GM23338 (cell line): ENCODE measurements at regions not wholly inside any gene's neighbourhood (a gene's known extent, or its start where the extent isn't known, plus 50 kb on each side); places are given as distances from the start of the nearest gene placed in this dataset.
A peak's percentile ranks its signal among the peaks of the same experiment; 100 is the strongest.

ENCODE experiments used
- ATAC-seq: fragments of 200-7000 bp; cut with Tn5 transposase; 3 replicates; pipeline ENCODE4 v1.9.1; 2020
- DNase-seq: peaks from one replicate; pipeline ENCODE4 v3.0.0-alpha.2; 2015; ENCODE audit warnings: low spot score
- H2AFZ ChIP-seq: fragments of 200-600 bp; sonication (generic); 2 replicates; pipeline ENCODE4 v1.8.0; 2016; ENCODE audit warnings: antibody characterized with exemption, mild to moderate bottlenecking, moderate library complexity
- H3F3A ChIP-seq: fragments of 200-600 bp; sonication (generic); replicated peaks from 2 replicates; pipeline ENCODE4 v1.8.0; 2017; ENCODE audit warnings: antibody characterized with exemption, mixed run types, low read depth
- H3K27ac ChIP-seq: fragments of 200-600 bp; sonication (generic); 2 replicates; pipeline ENCODE4 v1.6.1; 2016; ENCODE audit warnings: low read depth
- H3K27me3 ChIP-seq: fragments of 200-600 bp; sonication (generic); 2 replicates; pipeline ENCODE4 v1.8.0; 2016; ENCODE audit warnings: mild to moderate bottlenecking, mixed run types, moderate library complexity; ENCODE audit not compliant: insufficient read depth
- H3K36me3 ChIP-seq: fragments of 200-600 bp; sonication (generic); 2 replicates; pipeline ENCODE4 v1.8.0; 2016; ENCODE audit warnings: mild to moderate bottlenecking; ENCODE audit not compliant: insufficient read depth
- H3K4me1 ChIP-seq: fragments of 200-600 bp; sonication (generic); 2 replicates; pipeline ENCODE4 v1.8.0; 2016; ENCODE audit warnings: mild to moderate bottlenecking, moderate library complexity; ENCODE audit not compliant: insufficient read depth
- H3K4me2 ChIP-seq: fragments of 200-600 bp; sonication (generic); 2 replicates; pipeline ENCODE4 v1.7.1; 2017; ENCODE audit warnings: mixed run types
- H3K4me3 ChIP-seq: fragments of 200-600 bp; sonication (generic); 2 replicates; pipeline ENCODE4 v1.6.1; 2016; ENCODE audit warnings: mixed run types
- H3K79me2 ChIP-seq: fragments of 200-600 bp; sonication (generic); replicated peaks from 2 replicates; pipeline ENCODE4 v1.8.0; 2017; ENCODE audit warnings: mild to moderate bottlenecking; ENCODE audit not compliant: insufficient read depth
- H3K9me2 ChIP-seq: fragments of 200-600 bp; sonication (generic); 2 replicates; pipeline ENCODE4 v1.8.0; 2017; ENCODE audit not compliant: insufficient read depth
- H4K20me1 ChIP-seq: fragments of 200-600 bp; sonication (generic); replicated peaks from 2 replicates; pipeline ENCODE4 v1.8.0; 2017; ENCODE audit warnings: mild to moderate bottlenecking; ENCODE audit not compliant: insufficient read depth
- H3K27ac Mint-ChIP-seq: 2 replicates; pipeline ENCODE4 v1.8.0; 2020; ENCODE audit warnings: inconsistent platforms, mild to moderate bottlenecking, moderate library complexity, mixed read lengths
- H3K27me3 Mint-ChIP-seq: 3 replicates; pipeline ENCODE4 v1.8.0; 2022; ENCODE audit warnings: low read depth, mild to moderate bottlenecking, moderate library complexity, mixed read lengths, inconsistent platforms; ENCODE audit not compliant: insufficient read depth, poor library complexity
- H3K36me3 Mint-ChIP-seq: 3 replicates; pipeline ENCODE4 v1.8.0; 2021; ENCODE audit warnings: low read depth, mild to moderate bottlenecking, inconsistent platforms, moderate library complexity, mixed read lengths
- H3K4me1 Mint-ChIP-seq: 3 replicates; pipeline ENCODE4 v1.8.0; 2020; ENCODE audit warnings: mild to moderate bottlenecking, inconsistent platforms, mixed read lengths
- H3K4me3 Mint-ChIP-seq: 3 replicates; pipeline ENCODE4 v1.8.0; 2021; ENCODE audit warnings: moderate library complexity, mild to moderate bottlenecking, inconsistent platforms, mixed read lengths
- H3K9me3 Mint-ChIP-seq: 3 replicates; pipeline ENCODE4 v1.8.0; 2020; ENCODE audit warnings: moderate library complexity, mild to moderate bottlenecking, inconsistent platforms, mixed read lengths
- CTCF ChIP-seq, 2 experiments: fragments of 200-600 bp in 1 of 2; sonication (generic) in 1 of 2; conservative IDR thresholded peaks; 2 replicates each; pipeline versions ENCODE4 v1.5.1 to v1.6.1; 2016 to 2017; ENCODE audit warnings: antibody characterized with exemption in 2 of 2, low read depth in 2 of 2, mild to moderate bottlenecking in 2 of 2, moderate library complexity in 1 of 2
- ETS1 ChIP-seq: IDR thresholded peaks from 2 replicates; pipeline ENCODE4 v1.6.1; 2016; ENCODE audit warnings: antibody characterized with exemption
- EZH2 ChIP-seq: fragments of 200-600 bp; sonication (generic); IDR thresholded peaks from one replicate; pipeline ENCODE4 v1.8.0; 2017; ENCODE audit warnings: antibody characterized with exemption, mild to moderate bottlenecking, low read depth; ENCODE audit not compliant: unreplicated experiment
- EZH2phosphoT487 ChIP-seq: fragments of 200-600 bp; sonication (generic); IDR thresholded peaks from one replicate; pipeline ENCODE4 v1.8.1; 2018; ENCODE audit warnings: antibody characterized with exemption; ENCODE audit not compliant: unreplicated experiment
- NANOG ChIP-seq: IDR thresholded peaks from 2 replicates; pipeline ENCODE4 v1.6.1; 2016; ENCODE audit warnings: antibody characterized with exemption, borderline replicate concordance

GRCh38 chr2:65731476-65731875 is 299.1 kb upstream of the SPRED2 start:
- H4K20me1 ChIP-seq: no peaks in the 10 kb centered on the region
- Mint-ChIP-seq H3K4me1 (peaks cover 7% of the 10 kb centered on the region; the same call in 2 of the 3 replicates), H3K4me3 (no peak overlapping the region), H3K36me3 (no peaks in the 10 kb centered on the region), H3K9me3 (peaks cover 3% of the 10 kb centered on the region; the same call in 1 of the 3 replicates), H3K27me3 (no peaks in the 10 kb centered on the region), H3K27ac (no peak overlapping the region)
- ATAC-seq (no peak), DNase-seq (peak; percentile 8)
- no peak overlapping the region for H3K4me3 ChIP-seq
- H2AFZ ChIP-seq: peak overlapping the region; percentile 67
- H3F3A ChIP-seq: no peaks in the 10 kb centered on the region
- no peak for TF ChIP-seq CTCF (conservative IDR thresholded peaks at IDR 0.05; ENCODE audit: low read depth in 2 of 2)
- no peak for TF ChIP-seq EZH2
- no peak for TF ChIP-seq NANOG
- TF ChIP-seq ETS1: no peak
- no peaks in the 10 kb centered on the region for H3K27me3 ChIP-seq
- no peaks in the 10 kb centered on the region for H3K79me2 ChIP-seq
- H3K4me1 ChIP-seq: peaks cover 6% of the 10 kb centered on the region
- H3K9me2 ChIP-seq: peaks cover 12% of the 10 kb centered on the region; the same call in 1 of the 2 replicates
- H3K36me3 ChIP-seq: no peaks in the 10 kb centered on the region
- H3K27ac ChIP-seq: no peak overlapping the region
- 0 out of 2 replicates have a peak overlapping the region, but pooled peaks have one; percentile 25 for H3K4me2 ChIP-seq

GRCh38 chr2:65730186-65730585 is 297.8 kb upstream of the SPRED2 start:
- Mint-ChIP-seq H3K27ac (no peak overlapping the region), H3K4me3 (no peak overlapping the region), H3K36me3 (no peaks in the 10 kb centered on the region; the same call in 2 of the 3 replicates), H3K27me3 (no peaks in the 10 kb centered on the region), H3K9me3 (peaks cover 9% of the 10 kb centered on the region; the same call in 2 of the 3 replicates), H3K4me1 (peaks cover 13% of the 10 kb centered on the region; the same call in 2 of the 3 replicates)
- Histone ChIP-seq H4K20me1 (no peaks in the 10 kb centered on the region), H3K27ac (no peak overlapping the region), H3K4me2 (no peak overlapping the region), H3K36me3 (peaks cover 5% of the 10 kb centered on the region; the same call in 1 of the 2 replicates), H3F3A (no peaks in the 10 kb centered on the region), H3K4me3 (no peak overlapping the region), H2AFZ (no peak overlapping the region), H3K27me3 (no peaks in the 10 kb centered on the region), H3K9me2 (peaks cover 19% of the 10 kb centered on the region), H3K4me1 (peaks cover 6% of the 10 kb centered on the region), H3K79me2 (no peaks in the 10 kb centered on the region)
- ATAC-seq (no peak), DNase-seq (no peak)
- TF ChIP-seq CTCF (conservative IDR thresholded peaks at IDR 0.05; ENCODE audit: low read depth in 2 of 2) (no peak), EZH2phosphoT487 (no peak)
